OCI-M1 (cell line): ENCODE measurements at regions not wholly inside any gene's neighbourhood (a gene's known extent, or its start where the extent isn't known, plus 50 kb on each side); places are given as distances from the start of the nearest gene placed in this dataset.
"Not testable (repeated sequence)": the region's sequence is repeated elsewhere in the genome, so short reads cannot be mapped to it uniquely, and the experiment has no call there.

ENCODE experiments used
- DNase-seq: peaks from one replicate; lab custom pipeline; 2025; lab: John Stamatoyannopoulos, UW

- no peak for DNase-seq
These were observed 58.6 kb downstream of the MAGEA10 start for GRCh38 chrX:152079768-152080167.

GRCh38 chrX:152074163-152074562 lies 64.2 kb downstream of the MAGEA10 start:
- DNase-seq: no peak

- no peak for DNase-seq
These were observed 66.1 kb downstream of the MAGEA10 start for GRCh38 chrX:152072236-152072635.

GRCh38 chrX:152070144-152070543 lies 68.2 kb downstream of the MAGEA10 start:
- DNase-seq: no peak

- no peak for DNase-seq
These were observed 76.8 kb downstream of the MAGEA10 start for GRCh38 chrX:152061557-152061956.

- no peak for DNase-seq
These were observed 77.3 kb downstream of the MAGEA10 start for GRCh38 chrX:152061083-152061482.

GRCh38 chrX:152050623-152051022 lies 76.1 kb upstream of the GABRE start:
- DNase-seq: not testable (repeated sequence)

GRCh38 chrX:152044383-152044782 lies 69.9 kb upstream of the GABRE start:
- no peak for DNase-seq

- no peak for DNase-seq
These were observed 64.3 kb upstream of the GABRE start for GRCh38 chrX:152038804-152039203.

- peak; percentile 0 for DNase-seq
These were observed 62.7 kb upstream of the GABRE start for GRCh38 chrX:152037183-152037582.

- DNase-seq: not testable (repeated sequence)
These were observed 56.9 kb upstream of the GABRE start for GRCh38 chrX:152031346-152031745.

GRCh38 chrX:152028579-152028978 lies 54.1 kb upstream of the GABRE start:
- DNase-seq: no peak

GRCh38 chrX:152025656-152026440 lies 51.4 kb upstream of the GABRE start:
- DNase-seq: no peak

- no peak for DNase-seq
These were observed 50.2 kb upstream of the GABRE start for GRCh38 chrX:152024710-152025109.
